NCI-H526 treated with DMSO at 0.1 percent for 48 hours (cell line): ENCODE measurements at regions not wholly inside any gene's neighbourhood (a gene's known extent, or its start where the extent isn't known, plus 50 kb on each side); places are given as distances from the start of the nearest gene placed in this dataset.

Source experiments
- DNase-seq: peaks from one replicate; lab custom pipeline; 2025; lab: John Stamatoyannopoulos, UW

GRCh38 chr18:60555625-60556024 is 183.1 kb upstream of the MC4R start:
- no peak for DNase-seq

- no peak for DNase-seq
Observed at GRCh38 chr18:60556326-60556725, 183.8 kb upstream of the MC4R start.

GRCh38 chr18:60560071-60560470 is 187.5 kb upstream of the MC4R start:
- no peak for DNase-seq

GRCh38 chr18:60563082-60563481 is 190.5 kb upstream of the MC4R start:
- DNase-seq = no peak

- DNase-seq = no peak
Observed at GRCh38 chr18:60568220-60568619, 195.6 kb upstream of the MC4R start.

- no peak for DNase-seq
Observed at GRCh38 chr18:60570172-60570571, 197.6 kb upstream of the MC4R start.

- no peak for DNase-seq
Observed at GRCh38 chr18:60577457-60577856, 204.9 kb upstream of the MC4R start.

GRCh38 chr18:60585670-60586069 is 213.1 kb upstream of the MC4R start:
- DNase-seq = no peak

- no peak for DNase-seq
Observed at GRCh38 chr18:60593249-60593648, 220.7 kb upstream of the MC4R start.

- no peak for DNase-seq
Observed at GRCh38 chr18:60596928-60597327, 224.4 kb upstream of the MC4R start.

GRCh38 chr18:60599267-60599666 is 226.7 kb upstream of the MC4R start:
- DNase-seq = no peak

- DNase-seq = no peak
Observed at GRCh38 chr18:60599995-60600394, 227.4 kb upstream of the MC4R start.

GRCh38 chr18:60601249-60601648 is 228.7 kb upstream of the MC4R start:
- no peak for DNase-seq

GRCh38 chr18:60623331-60623730 is 250.8 kb upstream of the MC4R start:
- DNase-seq = no peak

- no peak for DNase-seq
Observed at GRCh38 chr18:60624207-60624606, 251.6 kb upstream of the MC4R start.

- DNase-seq = no peak
Observed at GRCh38 chr18:60639836-60640235, 267.3 kb upstream of the MC4R start.

- DNase-seq = no peak
Observed at GRCh38 chr18:60643009-60643408, 270.4 kb upstream of the MC4R start.

GRCh38 chr18:60646725-60647124 is 274.1 kb upstream of the MC4R start:
- no peak for DNase-seq

GRCh38 chr18:60649107-60649506 is 276.5 kb upstream of the MC4R start:
- no peak for DNase-seq

- DNase-seq = no peak
Observed at GRCh38 chr18:60649842-60650536, 277.4 kb upstream of the MC4R start.

GRCh38 chr18:60654298-60654697 is 281.7 kb upstream of the MC4R start:
- DNase-seq = no peak

- no peak for DNase-seq
Observed at GRCh38 chr18:60656553-60656952, 284.0 kb upstream of the MC4R start.

GRCh38 chr18:60662491-60662890 is 289.9 kb upstream of the MC4R start:
- DNase-seq = no peak
